Kidney (tissue), 13 donors: ENCODE measurements at regions not wholly inside any gene's neighbourhood (a gene's known extent, or its start where the extent isn't known, plus 50 kb on each side); places are given as distances from the start of the nearest gene placed in this dataset.

Experiments
- DNase-seq, 5 donors: peaks; one replicate each; pipeline ENCODE4 v3.0.0-alpha.2; 2013 to 2020
- FAIRE-seq: peaks from 2 replicates; lab custom pipeline; 2012; peaks lifted over from hg19 to GRCh38; lab: Jason Lieb, UNC
- H3K27ac ChIP-seq, 2 donors: one replicate each; pipeline ENCODE4 v1.7.0; 2013; ENCODE audit warnings: low read depth in 2 of 2, low read length in 2 of 2, inconsistent platforms in 1 of 2
- H3K27me3 ChIP-seq: one replicate; pipeline ENCODE4 v1.7.1; 2013; ENCODE audit warnings: low read length, inconsistent platforms; ENCODE audit not compliant: control insufficient read depth, insufficient read depth
- H3K36me3 ChIP-seq, 3 donors: one replicate each; pipeline versions ENCODE4 v1.7.0 to v1.7.1; 2013; ENCODE audit warnings: low read length in 3 of 3, control low read depth in 1 of 3, inconsistent platforms in 1 of 3; ENCODE audit not compliant: insufficient read depth in 3 of 3, control insufficient read depth in 2 of 3
- H3K4me1 ChIP-seq, 3 donors: one replicate each; pipeline versions ENCODE4 v1.7.0 to v1.7.1; 2013; ENCODE audit warnings: low read length in 3 of 3, inconsistent platforms in 1 of 3, low read depth in 1 of 3; ENCODE audit not compliant: control insufficient read depth in 2 of 3, insufficient read depth in 2 of 3
- H3K4me3 ChIP-seq, 3 donors: one replicate each; pipeline versions ENCODE4 v1.7.0 to v1.8.1; 2013; ENCODE audit warnings: low read length in 3 of 3, control low read depth in 1 of 3, inconsistent platforms in 1 of 3
- H3K9ac ChIP-seq, 3 donors: one replicate each; pipeline versions ENCODE4 v1.7.0 to v1.7.1; 2013; ENCODE audit warnings: low read length in 3 of 3, control low read depth in 1 of 3, inconsistent platforms in 1 of 3
- H3K9me3 ChIP-seq, 3 donors: one replicate each; pipeline versions ENCODE4 v1.7.0 to v1.7.1; 2013; ENCODE audit warnings: low read length in 3 of 3, control low read depth in 1 of 3, inconsistent platforms in 1 of 3; ENCODE audit not compliant: control insufficient read depth in 2 of 3, insufficient read depth in 1 of 3
- CTCF ChIP-seq: IDR thresholded peaks from 3 replicates; pipeline ENCODE4 v1.5.1; 2012; ENCODE audit warnings: mild to moderate bottlenecking, moderate library complexity, borderline replicate concordance; ENCODE audit not compliant: insufficient read depth; ENCODE audit errors: extremely low read depth
- intact Hi-C: fragments of 100-400 bp; cut with DNase I; formaldehyde crosslinking; loops from one replicate; pipeline ENCODE4 v1.11.1; 2022
- donor health status: control.
- donor health status: control.
- donor health status: control.
- donor health status: control.
- donor health status: control.
- donor health status: DM: yes; HTN: yes; CAD: no.
- donor health status: Normal renal cell carcinoma (clear cell type).

- Histone ChIP-seq H3K27me3 (no peaks in the 10 kb centered on the region), H3K36me3 (no peaks in the 10 kb centered on the region), H3K27ac (no peak overlapping the region), H3K9me3 (no peaks in the 10 kb centered on the region), H3K4me3 (no peak overlapping the region), H3K4me1 (no peaks in the 10 kb centered on the region), H3K9ac (no peak overlapping the region)
- FAIRE-seq (no peak), DNase-seq (no peak)
- TF ChIP-seq CTCF, result no peak
- intact Hi-C loops, result no loop called here
Measured at GRCh38 chr7:52257890-52258289, 777.5 kb upstream of the POM121L12 start.

GRCh38 chr7:52254396-52255010, 780.9 kb upstream of the POM121L12 start:
- Histone ChIP-seq H3K4me1 (no peaks in the 10 kb centered on the region), H3K36me3 (no peaks in the 10 kb centered on the region), H3K4me3 (no peak overlapping the region), H3K9me3 (no peaks in the 10 kb centered on the region), H3K27ac (no peak overlapping the region), H3K9ac (no peak overlapping the region), H3K27me3 (no peaks in the 10 kb centered on the region)
- no peak for FAIRE-seq
- DNase-seq, result no peak
- intact Hi-C loops, result no loop called here
- TF ChIP-seq CTCF, result no peak

GRCh38 chr7:52253953-52254352, 781.5 kb upstream of the POM121L12 start:
- DNase-seq, result no peak
- Histone ChIP-seq H3K27ac (no peak overlapping the region), H3K9ac (no peak overlapping the region), H3K36me3 (no peaks in the 10 kb centered on the region), H3K4me3 (no peak overlapping the region), H3K4me1 (no peaks in the 10 kb centered on the region), H3K27me3 (no peaks in the 10 kb centered on the region), H3K9me3 (no peaks in the 10 kb centered on the region)
- intact Hi-C loops, result no loop called here
- TF ChIP-seq CTCF, result no peak
- no peak for FAIRE-seq

- H3K36me3 ChIP-seq, result no peaks in the 10 kb centered on the region
- FAIRE-seq (no peak), DNase-seq (no peak)
- TF ChIP-seq CTCF, result no peak
- H3K27ac ChIP-seq, result no peak overlapping the region
- H3K4me1 ChIP-seq, result no peaks in the 10 kb centered on the region
- no peak overlapping the region for H3K4me3 ChIP-seq
- no peak overlapping the region for H3K9ac ChIP-seq
- H3K27me3 ChIP-seq, result no peaks in the 10 kb centered on the region
- intact Hi-C loops, result no loop called here
- H3K9me3 ChIP-seq, result no peaks in the 10 kb centered on the region
Measured at GRCh38 chr7:52249741-52250140, 785.7 kb upstream of the POM121L12 start.
